ENCODE measurements at regions not wholly inside any gene's neighbourhood (a gene's known extent, or its start where the extent isn't known, plus 50 kb on each side); places are given as distances from the start of the nearest gene placed in this dataset.

DNA sequence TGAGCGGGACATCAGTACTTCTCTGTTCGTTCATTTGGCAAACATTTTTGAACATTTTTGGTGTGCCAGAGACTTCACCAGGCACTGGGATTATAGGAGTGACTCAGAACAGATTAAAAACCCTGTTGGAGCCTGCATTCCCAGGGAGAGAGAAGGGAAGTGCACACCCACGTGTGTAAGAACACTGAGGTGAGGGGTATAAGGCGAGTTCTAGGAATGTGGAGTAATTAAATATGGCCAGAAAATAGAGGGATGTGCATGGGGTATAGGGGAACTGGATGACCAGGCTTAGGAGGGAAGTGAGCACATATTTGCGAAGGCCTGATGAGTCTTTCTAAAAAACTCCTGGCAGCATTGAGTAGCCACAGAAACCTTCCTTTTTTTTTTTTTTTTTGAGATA is 401.2 kb upstream of the C2CD4B start:
- DNase-seq (ENCODE audit: extremely low read depth in 1 of 2, low read depth in 1 of 2), result no peak

DNA sequence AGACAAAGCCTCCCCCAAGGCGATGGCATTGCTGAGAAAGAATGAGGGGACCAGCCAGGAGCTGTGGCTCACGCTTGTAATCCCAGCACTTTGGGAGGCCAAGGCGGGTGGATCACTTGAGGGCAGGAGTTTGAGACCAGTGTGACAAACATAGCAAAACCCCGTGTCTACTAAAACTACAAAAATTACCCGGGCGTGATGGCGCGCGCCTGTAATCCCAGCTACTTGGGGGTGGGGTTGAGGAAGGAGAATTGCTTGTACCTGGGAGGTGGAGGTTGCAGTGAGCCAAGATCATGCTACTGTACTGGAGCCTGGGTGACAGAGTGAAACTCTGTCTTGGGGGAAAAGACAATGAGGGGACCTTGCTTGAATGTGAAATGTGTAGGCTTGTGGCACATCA is 402.4 kb upstream of the C2CD4B start:
- DNase-seq (ENCODE audit: extremely low read depth in 1 of 2, low read depth in 1 of 2), result no peak

DNA sequence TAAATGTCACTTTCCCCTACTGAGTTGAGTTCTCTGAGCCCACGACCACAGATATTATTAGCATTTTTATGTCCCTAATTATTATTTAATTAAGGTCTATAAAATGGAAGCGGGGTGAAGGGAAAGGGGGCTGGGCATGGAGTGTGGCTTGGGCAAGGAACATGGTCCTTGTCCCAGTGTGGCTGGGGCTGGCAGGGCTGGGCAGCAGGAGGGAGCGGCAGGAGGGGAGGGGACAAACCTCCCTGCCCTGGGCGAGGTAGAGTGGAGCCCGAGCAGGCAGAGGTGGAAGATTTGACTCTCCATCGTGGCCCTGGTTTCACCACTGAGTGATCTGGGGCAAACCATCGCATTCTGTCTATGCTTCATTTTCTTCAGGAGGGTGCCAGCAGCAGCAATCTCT is 402.9 kb upstream of the C2CD4B start:
- DNase-seq (ENCODE audit: extremely low read depth in 1 of 2, low read depth in 1 of 2), result no peak

DNA sequence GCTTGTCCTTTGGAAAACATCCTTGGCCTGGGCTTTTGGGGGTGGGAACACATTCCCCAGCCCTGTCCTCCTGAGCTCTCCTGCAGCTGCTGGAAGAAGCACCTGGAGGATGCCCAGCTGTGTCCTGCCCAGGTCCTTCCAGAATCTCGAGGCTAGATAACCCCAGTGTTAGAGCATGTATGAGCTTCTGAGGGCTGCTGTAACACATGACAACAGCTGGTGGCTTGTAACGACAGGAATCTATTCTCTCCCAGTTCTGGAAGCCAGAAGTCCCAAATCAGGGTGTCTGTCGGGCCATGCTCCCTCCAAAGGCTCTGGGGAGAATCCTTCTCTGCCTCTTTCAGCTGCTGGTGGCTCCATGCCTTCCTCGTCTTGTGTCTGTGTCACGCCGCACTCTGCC is 403.6 kb upstream of the C2CD4B start:
- no peak for DNase-seq (ENCODE audit: extremely low read depth in 1 of 2, low read depth in 1 of 2)

DNA sequence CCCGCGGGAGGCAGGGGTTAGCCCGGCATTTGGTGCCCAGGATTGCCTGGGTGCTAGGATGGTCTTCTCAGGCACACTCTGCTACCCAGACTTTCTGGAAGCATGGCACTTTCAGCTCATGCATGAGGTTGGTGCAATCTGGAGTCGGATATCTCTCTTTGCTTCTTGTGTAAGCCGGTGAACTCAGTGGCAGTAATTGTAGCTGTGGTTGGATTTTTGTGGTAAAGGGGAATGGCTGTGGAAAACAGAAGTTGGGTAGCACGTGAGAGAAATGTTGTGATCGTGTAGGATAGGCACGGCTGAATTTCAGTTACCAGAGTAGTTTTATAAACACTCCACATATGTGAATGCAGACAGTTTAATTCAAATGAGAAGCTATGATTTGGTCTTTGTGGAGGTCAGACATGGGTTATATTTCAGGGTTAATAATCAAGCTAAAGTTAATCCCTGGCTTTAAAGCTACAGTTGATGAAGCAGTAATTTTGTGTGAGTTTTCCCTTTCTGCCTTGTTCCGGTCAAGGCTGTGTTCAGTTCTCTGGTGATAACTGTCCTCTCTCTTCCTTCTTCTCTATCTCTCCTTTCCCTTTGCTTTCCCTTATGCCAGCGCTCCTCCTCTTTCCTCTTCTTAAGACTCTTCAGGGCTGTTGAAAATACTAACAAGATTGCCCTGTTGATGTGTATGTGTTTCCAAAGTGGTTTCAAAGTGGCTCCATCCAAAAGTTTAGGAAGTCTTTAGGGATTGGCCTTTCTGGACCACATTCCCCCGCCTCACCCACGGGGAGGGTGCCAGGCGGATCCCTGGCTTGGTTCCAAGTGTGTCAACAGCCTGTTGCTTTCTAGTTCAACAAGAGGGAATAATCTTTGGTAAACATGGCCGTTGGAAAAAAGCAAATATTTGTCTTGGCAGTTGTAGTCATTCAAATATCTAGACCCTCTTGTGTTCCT is 404.6 kb upstream of the C2CD4B start:
- no peak for DNase-seq (ENCODE audit: extremely low read depth in 1 of 2, low read depth in 1 of 2)

DNA sequence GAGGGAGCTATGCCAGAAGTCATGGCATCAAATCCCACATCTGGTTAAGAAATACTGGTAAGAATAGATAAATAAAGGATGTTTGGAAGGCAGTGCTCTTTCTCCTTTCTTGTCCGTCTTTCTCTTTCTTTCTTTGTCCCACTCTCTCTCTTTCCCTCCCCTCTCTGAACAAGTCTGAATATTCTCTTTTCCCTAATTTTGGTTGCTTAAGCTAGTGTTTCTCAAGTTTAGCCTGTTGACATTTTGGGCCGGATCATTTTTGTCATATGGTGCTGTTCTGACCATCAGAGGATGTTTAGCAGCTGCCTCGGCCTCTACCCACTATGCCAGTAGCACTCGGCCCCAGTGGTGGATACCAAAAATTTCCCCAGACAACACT is 405.3 kb upstream of the C2CD4B start:
- no peak for DNase-seq (ENCODE audit: extremely low read depth in 1 of 2, low read depth in 1 of 2)

DNA sequence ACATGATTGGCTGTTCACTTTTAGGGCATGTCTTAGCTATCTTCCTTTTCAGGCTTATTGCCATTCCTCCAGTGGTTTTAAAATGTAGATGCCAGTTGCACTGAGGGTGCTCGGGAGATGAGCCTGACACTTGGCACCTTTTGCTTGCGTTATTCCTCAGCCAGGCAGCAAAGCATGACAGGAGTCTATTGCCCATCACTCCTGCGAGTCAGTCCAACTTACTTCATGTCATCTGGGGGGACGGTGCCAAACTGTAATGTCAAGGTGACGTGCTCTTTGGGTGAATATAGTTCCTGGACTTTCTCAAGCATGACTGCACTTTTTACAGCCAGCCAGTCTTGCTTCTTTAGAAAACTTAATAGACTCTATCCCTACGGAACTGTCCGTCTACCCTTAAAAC is 406.0 kb upstream of the C2CD4B start:
- no peak for DNase-seq (ENCODE audit: extremely low read depth in 1 of 2, low read depth in 1 of 2)

DNA sequence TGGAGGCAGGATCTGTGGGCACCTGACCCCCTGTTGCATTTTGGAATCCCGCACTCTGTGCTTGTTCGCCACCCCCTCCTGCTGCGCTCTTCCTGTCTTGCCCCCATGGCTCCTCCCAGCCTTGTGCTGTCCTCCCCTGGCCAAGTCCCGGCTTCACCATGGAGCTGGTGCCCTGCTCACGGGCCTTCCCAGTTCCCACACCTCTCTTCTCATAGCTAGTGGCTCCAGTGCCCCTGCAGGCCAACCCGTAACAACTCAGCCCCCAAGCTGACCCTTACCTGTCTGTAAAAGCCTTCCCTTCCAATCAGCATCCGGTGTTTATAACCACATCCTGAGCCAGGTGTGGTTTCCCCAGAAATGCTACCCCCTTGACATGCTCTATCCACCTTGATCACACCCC is 407.7 kb upstream of the C2CD4B start:
- no peak for DNase-seq (ENCODE audit: extremely low read depth in 1 of 2, low read depth in 1 of 2)

DNA sequence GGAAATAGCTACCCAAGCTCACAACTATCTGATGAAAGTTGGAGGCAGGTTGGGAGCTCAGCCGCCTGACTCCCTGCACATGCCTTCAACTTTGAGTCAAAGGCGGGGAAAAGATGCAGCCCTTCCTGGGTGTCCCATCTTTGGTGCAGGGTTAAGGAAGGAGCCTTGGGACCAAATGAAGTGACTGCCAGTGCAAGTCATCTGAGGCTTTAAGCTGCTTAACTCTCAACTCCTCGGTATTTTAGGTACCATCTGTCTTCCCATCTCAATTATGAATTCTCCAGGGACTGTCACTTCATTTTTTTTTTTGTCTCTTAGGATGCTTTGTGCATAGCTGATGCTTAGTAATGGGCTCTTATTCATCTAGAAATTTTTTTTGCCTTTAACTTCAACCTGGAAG is 408.8 kb upstream of the C2CD4B start:
- no peak for DNase-seq (ENCODE audit: extremely low read depth in 1 of 2, low read depth in 1 of 2)

DNA sequence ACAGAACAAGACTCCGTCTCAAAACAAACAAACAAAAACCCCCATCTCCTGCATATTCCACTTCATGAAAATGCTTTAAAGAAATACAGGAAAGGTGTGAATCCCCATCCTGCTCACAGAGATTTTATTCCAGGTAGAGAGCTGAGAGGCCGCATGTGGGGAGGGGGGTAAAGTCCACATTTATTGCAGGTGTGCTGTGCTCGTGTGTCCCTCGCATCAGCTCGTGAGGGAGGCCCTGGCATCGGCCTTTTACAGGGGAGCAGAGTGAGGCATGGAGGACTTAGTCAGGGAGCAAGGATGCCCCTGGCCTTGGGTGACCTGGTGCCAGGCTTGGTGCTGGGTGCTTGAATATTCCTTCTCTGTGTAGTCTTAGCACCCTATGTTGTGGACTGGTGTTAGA is 413.5 kb upstream of the C2CD4B start:
- no peak for DNase-seq (ENCODE audit: extremely low read depth in 1 of 2, low read depth in 1 of 2)

DNA sequence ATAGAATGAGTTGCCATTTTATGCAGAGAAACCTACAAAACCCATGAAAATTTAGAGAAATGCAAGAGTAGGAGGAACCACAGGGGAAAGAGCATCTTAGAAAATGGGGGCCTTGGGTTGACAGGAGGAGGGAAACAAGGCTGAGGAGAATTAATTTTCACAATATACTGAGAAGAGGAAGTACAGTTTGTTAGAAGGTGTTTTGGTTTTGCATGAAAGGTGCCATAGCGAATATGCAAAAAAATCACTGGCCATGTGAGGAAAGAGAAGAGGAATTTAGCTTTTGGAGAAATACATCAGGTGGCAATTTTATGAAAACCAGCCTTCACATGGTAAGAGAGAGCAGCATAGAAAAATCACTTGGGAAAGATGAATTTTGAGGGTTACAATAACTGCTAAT is 413.9 kb upstream of the C2CD4B start:
- no peak for DNase-seq (ENCODE audit: extremely low read depth in 1 of 2, low read depth in 1 of 2)

DNA sequence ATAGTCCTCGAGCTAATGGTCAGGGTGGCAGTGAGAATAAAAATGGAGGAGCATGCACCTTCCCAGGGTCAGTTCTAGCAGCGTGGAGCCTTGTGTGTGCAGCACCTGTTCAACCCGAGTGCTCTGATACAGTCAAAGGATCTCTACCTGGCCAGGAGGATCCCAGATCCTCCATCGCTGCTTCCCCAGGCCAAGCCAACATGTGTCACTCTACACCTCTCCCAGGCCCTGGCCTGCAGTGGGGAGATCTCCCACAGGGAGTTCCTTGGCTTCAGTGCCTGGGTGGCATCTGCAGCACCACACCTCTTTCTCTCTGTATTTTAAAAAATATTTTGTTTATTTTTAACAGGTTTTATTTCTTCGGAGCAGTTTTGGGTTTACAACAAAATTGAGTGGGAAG is 414.8 kb upstream of the C2CD4B start:
- no peak for DNase-seq (ENCODE audit: extremely low read depth in 1 of 2, low read depth in 1 of 2)

DNA sequence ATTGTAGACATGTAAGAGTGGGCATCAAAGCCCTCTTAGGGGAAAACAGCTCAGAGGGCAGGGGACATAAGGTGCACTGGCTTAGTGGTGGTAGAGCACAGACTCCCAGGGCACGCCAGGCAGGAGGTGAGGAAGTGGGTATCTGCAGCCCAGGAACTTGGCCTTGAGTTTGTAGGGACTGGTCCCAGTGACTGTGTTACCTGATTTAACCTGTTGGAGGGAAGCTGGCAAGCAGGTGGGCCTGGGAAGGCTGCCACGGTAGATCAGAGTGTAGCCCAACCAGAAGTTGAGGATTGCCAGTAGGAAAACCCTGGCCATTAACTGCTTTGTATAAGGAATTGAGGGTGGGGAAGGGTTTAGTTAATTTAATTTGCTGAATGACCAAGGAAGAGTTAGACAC is 417.5 kb upstream of the C2CD4B start:
- no peak for DNase-seq (ENCODE audit: extremely low read depth in 1 of 2, low read depth in 1 of 2)

DNA sequence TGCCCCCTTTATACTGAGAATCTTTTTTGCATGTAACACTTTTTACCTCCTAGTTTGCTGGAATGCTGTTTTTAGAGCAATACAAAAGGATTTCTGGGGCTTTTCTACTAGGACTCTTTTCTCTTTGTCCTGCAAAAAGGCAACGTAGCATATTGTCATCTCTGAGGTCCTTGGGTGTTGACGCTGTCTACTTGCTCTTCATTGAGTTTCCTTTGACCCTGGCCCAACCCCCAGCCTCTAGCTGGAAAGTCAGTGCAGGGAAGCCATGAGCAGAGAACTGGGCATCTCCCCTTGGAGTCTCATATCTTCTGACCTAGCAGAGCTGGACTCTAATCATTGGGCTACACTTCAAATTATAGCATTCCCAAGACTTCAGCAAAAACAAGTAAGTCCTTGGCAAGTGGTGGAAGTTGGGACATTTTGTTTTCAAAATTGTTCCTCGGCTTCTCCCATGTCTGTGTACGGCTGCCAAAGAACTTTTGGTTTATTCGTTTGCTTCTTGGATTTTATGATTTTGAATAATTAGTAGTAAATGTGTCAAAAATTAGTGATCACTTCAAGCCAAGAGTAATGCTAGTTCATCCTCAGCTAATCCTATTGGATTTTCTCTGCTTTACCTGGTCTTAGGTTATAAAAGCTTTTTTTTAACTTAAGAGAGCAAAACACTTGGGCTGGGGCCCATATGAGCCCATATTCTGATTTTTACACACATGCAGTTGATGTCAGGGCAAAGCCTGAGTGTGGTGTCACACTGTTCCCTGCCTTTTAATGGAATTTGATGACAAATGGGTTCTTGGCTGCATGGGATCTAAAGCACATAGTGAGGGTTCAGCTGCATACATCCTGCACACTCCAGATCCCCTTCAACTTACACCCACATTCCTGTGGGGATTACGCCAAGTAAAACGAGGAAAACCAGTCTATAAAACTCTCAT is 419.5 kb upstream of the C2CD4B start:
- no peak for DNase-seq (ENCODE audit: extremely low read depth in 1 of 2, low read depth in 1 of 2)

DNA sequence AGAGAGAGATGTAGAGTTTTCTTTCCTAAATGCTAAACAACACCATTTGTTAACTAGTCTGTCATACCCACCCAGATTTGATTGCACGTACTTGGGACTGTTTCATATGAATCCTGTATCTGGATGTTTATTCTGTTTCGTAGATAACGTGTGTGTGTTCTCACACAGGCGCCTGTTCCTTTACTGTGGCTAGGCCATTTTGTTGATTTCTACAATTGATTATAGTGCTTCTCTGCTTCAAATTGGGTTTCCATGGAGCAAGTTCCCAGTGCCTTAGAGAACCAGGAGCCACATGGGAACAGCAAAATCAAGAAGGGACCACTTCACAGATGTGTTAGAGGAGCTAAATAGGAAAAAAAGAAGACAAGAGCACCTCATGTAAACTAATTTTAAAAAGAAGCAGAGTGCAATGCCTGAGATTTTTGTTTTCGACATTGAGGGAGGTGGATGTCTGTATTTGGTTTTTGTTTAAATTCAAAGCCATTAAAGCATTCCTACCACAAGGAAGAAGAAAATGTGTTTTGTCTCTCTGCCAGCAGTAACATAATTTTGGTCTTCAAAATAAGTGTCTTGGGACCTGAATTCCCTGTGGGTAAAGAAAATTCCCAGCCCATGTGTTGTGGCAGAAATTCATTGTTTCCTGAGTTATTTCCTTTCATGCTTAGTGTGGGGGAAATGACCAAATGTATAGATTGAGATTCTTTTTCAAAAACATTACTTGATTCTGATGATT is 424.0 kb upstream of the C2CD4B start:
- no peak for DNase-seq (ENCODE audit: extremely low read depth in 1 of 2, low read depth in 1 of 2)

DNA sequence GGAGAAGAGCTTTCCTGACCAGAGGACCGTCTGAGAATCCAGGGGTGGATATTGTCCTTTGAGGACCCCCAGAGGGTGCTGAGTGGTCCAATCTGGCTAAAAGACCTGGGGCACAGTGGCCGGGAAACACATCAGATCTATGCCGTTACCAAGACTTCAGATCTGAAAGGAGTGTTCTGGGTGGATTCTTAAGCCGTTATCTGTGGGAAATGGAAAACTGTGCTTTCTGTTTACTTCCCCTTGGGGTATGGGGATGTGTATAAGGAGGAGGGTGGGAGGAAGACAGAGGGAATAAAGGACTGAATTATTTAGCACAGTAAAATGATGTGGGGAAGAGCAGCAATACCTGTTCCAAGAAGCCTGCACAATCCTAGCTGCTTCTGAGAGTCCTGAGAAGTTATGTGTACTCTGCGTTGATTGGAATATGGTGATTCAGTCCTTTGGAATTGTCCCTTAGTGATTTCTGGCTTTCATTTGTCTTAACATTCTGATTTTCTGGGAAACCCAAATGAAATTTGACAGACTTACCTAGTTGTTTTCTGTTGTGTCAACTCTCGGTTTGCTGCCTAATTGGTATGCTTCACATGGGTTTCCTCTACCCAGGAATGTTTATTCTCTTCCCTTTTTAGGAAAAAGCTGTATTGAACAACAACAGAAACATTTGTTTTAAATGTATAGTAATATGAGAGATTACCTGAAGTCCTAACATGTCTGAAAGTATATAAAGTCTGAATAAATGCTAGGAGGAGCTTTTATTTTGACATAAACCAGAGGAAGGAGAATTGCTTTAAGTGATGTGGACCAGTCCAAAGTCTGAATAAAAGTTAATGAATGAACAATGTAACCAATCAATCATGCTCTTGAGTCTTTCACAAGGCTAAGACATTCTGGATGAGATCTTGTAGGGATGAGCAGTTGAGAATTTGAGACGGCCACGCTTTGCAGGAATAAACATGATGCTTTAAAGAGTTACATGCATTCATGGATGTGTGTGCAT is 427.1 kb upstream of the C2CD4B start:
- DNase-seq (ENCODE audit: extremely low read depth in 1 of 2, low read depth in 1 of 2), result no peak

DNA sequence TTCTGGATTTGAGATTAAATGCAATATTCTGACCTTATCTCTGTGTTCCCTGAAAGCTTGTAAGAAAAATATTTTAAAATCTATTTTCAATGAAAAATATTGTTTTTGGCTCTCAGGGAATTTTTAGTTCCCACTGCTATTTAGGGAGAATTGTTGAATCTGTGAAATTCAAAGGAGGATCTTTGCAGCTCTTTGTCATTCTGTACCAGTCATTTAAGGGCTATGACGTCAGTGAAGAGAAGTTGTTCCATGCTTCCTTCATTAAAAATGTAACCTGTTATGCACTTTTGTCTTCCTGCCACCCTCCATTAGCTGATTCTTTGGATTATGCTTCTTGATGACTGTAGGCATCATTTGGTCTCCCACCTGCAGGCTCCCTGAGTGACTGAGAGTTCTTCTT is 427.8 kb upstream of the C2CD4B start:
- DNase-seq (ENCODE audit: extremely low read depth in 1 of 2, low read depth in 1 of 2), result no peak

DNA sequence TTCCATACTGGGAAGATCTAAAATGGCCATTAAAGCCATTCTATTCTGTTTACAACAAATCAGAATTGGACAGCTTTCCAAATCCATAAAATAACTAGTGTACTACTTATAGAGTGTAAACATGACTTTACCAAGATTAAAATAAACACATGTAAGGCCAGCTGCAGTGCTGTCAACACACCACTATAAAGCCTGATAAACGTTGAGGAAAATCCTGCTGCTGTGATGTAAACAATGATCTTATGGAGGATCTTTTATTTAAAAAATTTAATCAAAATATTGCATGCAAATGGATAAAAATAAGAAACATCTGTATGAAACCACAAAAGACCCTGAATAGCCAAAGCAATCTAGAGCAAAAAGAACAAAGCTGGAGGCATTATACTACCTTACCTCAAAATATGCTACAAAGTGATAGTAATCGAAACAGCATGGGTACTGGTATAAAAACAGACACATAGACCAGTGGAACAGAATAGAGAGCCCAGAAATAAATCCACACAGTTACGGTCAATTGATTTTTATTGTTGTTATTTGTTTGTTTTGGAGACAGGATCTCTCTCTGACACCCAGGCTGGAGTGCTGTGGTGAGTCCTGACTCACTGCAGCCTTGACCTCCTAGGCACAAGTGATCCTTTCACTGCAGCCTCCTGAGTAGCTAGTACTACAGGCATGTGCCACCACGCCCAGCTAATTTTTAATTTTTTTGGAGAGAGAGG is 428.8 kb upstream of the C2CD4B start:
- no peak for DNase-seq (ENCODE audit: extremely low read depth in 1 of 2, low read depth in 1 of 2)

DNA sequence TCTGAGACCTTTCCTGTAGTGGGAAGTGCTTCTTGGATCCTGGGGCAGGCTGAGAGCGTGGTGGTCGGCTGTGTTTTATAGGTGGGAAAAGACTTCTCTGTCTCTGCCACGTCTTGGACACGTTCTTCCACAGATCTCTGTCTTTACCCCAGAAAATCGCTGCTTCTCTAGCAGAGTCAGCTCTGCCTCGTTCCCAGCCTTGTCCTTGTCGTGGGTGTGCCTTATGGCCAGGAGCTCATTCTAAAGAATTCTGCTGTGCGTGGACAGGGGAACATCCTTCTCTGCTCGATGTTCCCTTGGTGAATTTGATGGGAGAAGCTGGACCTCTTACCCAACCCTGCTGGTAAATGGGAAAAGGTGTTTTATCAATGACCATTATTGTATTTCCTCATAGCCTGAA is 433.1 kb upstream of the C2CD4B start:
- no peak for DNase-seq (ENCODE audit: extremely low read depth in 1 of 2, low read depth in 1 of 2)
